Smooth muscle cell (in vitro differentiated cells): ENCODE measurements at regions not wholly inside any gene's neighbourhood (a gene's known extent, or its start where the extent isn't known, plus 50 kb on each side); places are given as distances from the start of the nearest gene placed in this dataset.

Experiments
- DNase-seq: peaks from one replicate; lab custom pipeline; 2025; ENCODE audit not compliant: unreplicated experiment; lab: John Stamatoyannopoulos, UW
- H2AFZ ChIP-seq: fragments of 200-600 bp; sonication (generic); 2 replicates; pipeline ENCODE4 v1.6.0; 2016; ENCODE audit warnings: antibody characterized with exemption, low read depth, mild to moderate bottlenecking
- H3F3A ChIP-seq: fragments of 200-600 bp; sonication (generic); 2 replicates; pipeline ENCODE4 v1.6.0; 2017; ENCODE audit warnings: antibody characterized with exemption, low read depth
- H3K27ac ChIP-seq: fragments of 200-600 bp; sonication (generic); 2 replicates; pipeline ENCODE4 v1.5.1; 2016; ENCODE audit warnings: low read depth, mild to moderate bottlenecking
- H3K27me3 ChIP-seq: fragments of 200-600 bp; sonication (generic); 2 replicates; pipeline ENCODE4 v1.6.1; 2016; ENCODE audit warnings: low read depth, mild to moderate bottlenecking
- H3K36me3 ChIP-seq: fragments of 200-600 bp; sonication (generic); 2 replicates; pipeline ENCODE4 v1.5.1; 2016; ENCODE audit warnings: low read depth
- H3K4me1 ChIP-seq: fragments of 200-600 bp; sonication (generic); 2 replicates; pipeline ENCODE4 v1.5.1; 2016; ENCODE audit warnings: low read depth
- H3K4me2 ChIP-seq: fragments of 200-600 bp; sonication (generic); 2 replicates; pipeline ENCODE4 v1.6.0; 2016; ENCODE audit warnings: mild to moderate bottlenecking
- H3K4me3 ChIP-seq: fragments of 200-600 bp; sonication (generic); 2 replicates; pipeline ENCODE4 v1.5.1; 2016; ENCODE audit warnings: mild to moderate bottlenecking
- H3K79me2 ChIP-seq: fragments of 200-600 bp; sonication (generic); 2 replicates; pipeline ENCODE4 v1.6.0; 2016; ENCODE audit warnings: low read depth, mild to moderate bottlenecking
- H3K9ac ChIP-seq: fragments of 200-600 bp; sonication (generic); 2 replicates; pipeline ENCODE4 v1.6.0; 2016; ENCODE audit warnings: low read depth
- H3K9me3 ChIP-seq: fragments of 200-600 bp; sonication (generic); replicated peaks from 2 replicates; pipeline ENCODE4 v1.5.1; 2016; ENCODE audit warnings: low read depth
- H4K20me1 ChIP-seq: fragments of 200-600 bp; sonication (generic); 2 replicates; pipeline ENCODE4 v1.6.0; 2016; ENCODE audit warnings: low read depth
- CTCF ChIP-seq: fragments of 200-600 bp; sonication (generic); IDR thresholded peaks from 2 replicates; pipeline ENCODE4 v1.5.1; 2017; ENCODE audit warnings: borderline replicate concordance, mild to moderate bottlenecking, antibody characterized with exemption; ENCODE audit not compliant: insufficient read depth, poor library complexity, severe bottlenecking
- WGBS: methylation state at CpG from one replicate; pipeline ENCODE4 v1.1.7; 2016; ENCODE audit warnings: low lambda C conversion rate; 5-methylcytosine and 5-hydroxymethylcytosine counted together

GRCh38 chr2:79368116-79368630, 144.7 kb upstream of the CTNNA2 start:
- no peak for TF ChIP-seq CTCF
- Histone ChIP-seq H4K20me1 (no peaks in the 10 kb centered on the region), H3K9me3 (no peaks in the 10 kb centered on the region), H2AFZ (no peak overlapping the region), H3K9ac (no peak overlapping the region), H3F3A (no peaks in the 10 kb centered on the region), H3K36me3 (no peaks in the 10 kb centered on the region), H3K4me1 (no peaks in the 10 kb centered on the region), H3K27ac (no peak overlapping the region), H3K4me3 (no peak overlapping the region), H3K27me3 (no peaks in the 10 kb centered on the region), H3K79me2 (no peaks in the 10 kb centered on the region), H3K4me2 (no peak overlapping the region)
- 74% methylated on average over 5 of the region's 5 CpGs for WGBS
- DNase-seq, result no peak

GRCh38 chr2:79359419-79359818, 153.4 kb upstream of the CTNNA2 start:
- Histone ChIP-seq H3F3A (no peaks in the 10 kb centered on the region), H3K79me2 (no peaks in the 10 kb centered on the region), H3K36me3 (no peaks in the 10 kb centered on the region), H3K27me3 (no peaks in the 10 kb centered on the region), H3K4me2 (no peak overlapping the region), H3K9me3 (no peaks in the 10 kb centered on the region), H2AFZ (no peak overlapping the region), H4K20me1 (no peaks in the 10 kb centered on the region), H3K27ac (no peak overlapping the region), H3K4me1 (no peaks in the 10 kb centered on the region), H3K4me3 (no peak overlapping the region), H3K9ac (no peak overlapping the region)
- 71% methylated on average over 2 of the region's 2 CpGs for WGBS
- TF ChIP-seq CTCF, result no peak
- DNase-seq, result no peak

- H3K27me3 ChIP-seq, result no peaks in the 10 kb centered on the region
- H3K4me1 ChIP-seq, result no peaks in the 10 kb centered on the region
- H3K79me2 ChIP-seq, result no peaks in the 10 kb centered on the region
- no peak overlapping the region for H2AFZ ChIP-seq
- H3K4me2 ChIP-seq, result no peak overlapping the region
- H3K9me3 ChIP-seq, result no peaks in the 10 kb centered on the region
- no peak for DNase-seq
- no peak overlapping the region for H3K4me3 ChIP-seq
- TF ChIP-seq CTCF, result no peak
- H3K27ac ChIP-seq, result no peak overlapping the region
- no peaks in the 10 kb centered on the region for H3K36me3 ChIP-seq
- H3K9ac ChIP-seq, result no peak overlapping the region
- no peaks in the 10 kb centered on the region for H4K20me1 ChIP-seq
- no peaks in the 10 kb centered on the region for H3F3A ChIP-seq
- 35% methylated on average over 1 of the region's 1 CpG for WGBS
Observed at GRCh38 chr2:79355569-79355968, 157.3 kb upstream of the CTNNA2 start.

- Histone ChIP-seq H3K9me3 (no peaks in the 10 kb centered on the region), H3K9ac (no peak overlapping the region)
Observed at GRCh38 chr2:79327460-79327859, 167.9 kb upstream of the REG3A start.

More at GRCh38 chr2:79327460-79327859, 167.9 kb upstream of the REG3A start:
- Histone ChIP-seq H3K27me3 (no peaks in the 10 kb centered on the region), H2AFZ (no peak overlapping the region), H3K79me2 (no peaks in the 10 kb centered on the region), H3K4me2 (no peak overlapping the region), H3K36me3 (no peaks in the 10 kb centered on the region), H3K4me3 (no peak overlapping the region), H3F3A (no peaks in the 10 kb centered on the region), H4K20me1 (no peaks in the 10 kb centered on the region), H3K27ac (no peak overlapping the region), H3K4me1 (no peaks in the 10 kb centered on the region)
- TF ChIP-seq CTCF, result no peak
- no peak for DNase-seq
